ENCODE measurements at regions not wholly inside any gene's neighbourhood (a gene's known extent, or its start where the extent isn't known, plus 50 kb on each side); places are given as distances from the start of the nearest gene placed in this dataset.

- DNase-seq: no peak
- WGBS (ENCODE audit: extremely low coverage, insufficient coverage, insufficient read length): no CpG with 5 or more reads among the region's 2 CpGs
- no peak overlapping the region for H3K9ac ChIP-seq (ENCODE audit: low read length)
- H4K91ac ChIP-seq (ENCODE audit: low read depth, low read length): no peak overlapping the region
- H2AFZ ChIP-seq (ENCODE audit: insufficient read depth, low read length, poor library complexity): no peak overlapping the region
- no peak overlapping the region for H4K8ac ChIP-seq (ENCODE audit: low read depth, low read length)
- no peak overlapping the region for H2BK12ac ChIP-seq (ENCODE audit: low read length)
- no peak overlapping the region for H2AK5ac ChIP-seq (ENCODE audit: low read length)
- H3K18ac ChIP-seq (ENCODE audit: low read length): no peak overlapping the region
- no peak overlapping the region for H2BK5ac ChIP-seq (ENCODE audit: low read depth, low read length, poor library complexity)
- no peaks in the 10 kb centered on the region for H3K27me3 ChIP-seq (ENCODE audit: insufficient read depth, low read length)
- no peaks in the 10 kb centered on the region for H3K9me3 ChIP-seq (ENCODE audit: insufficient read depth, low read depth, low read length)
- no peak overlapping the region for H3K23ac ChIP-seq (ENCODE audit: low read length)
- H4K12ac ChIP-seq (ENCODE audit: low read depth, low read length): no peak overlapping the region
- H3K4me3 ChIP-seq (ENCODE audit: low read depth, low read length): no peak overlapping the region
- H3K4ac ChIP-seq (ENCODE audit: low read depth, low read length): no peak overlapping the region
- no peak overlapping the region for H3K27ac ChIP-seq (ENCODE audit: low read depth, low read length)
- H3K79me2 ChIP-seq (ENCODE audit: control insufficient read depth, insufficient read depth, low read length, poor library complexity): no peaks in the 10 kb centered on the region
- no peaks in the 10 kb centered on the region for H3K36me3 ChIP-seq (ENCODE audit: control insufficient read depth in 1 of 2, insufficient read depth in 2 of 2, low read length in 2 of 2)
- H3K4me1 ChIP-seq (ENCODE audit: control insufficient read depth in 1 of 2, insufficient read depth in 2 of 2, low read length in 2 of 2): no peaks in the 10 kb centered on the region
- H3K14ac ChIP-seq (ENCODE audit: low read length): no peak overlapping the region
- no peak overlapping the region for H3K4me2 ChIP-seq (ENCODE audit: low read length)
- no peaks in the 10 kb centered on the region for H3K79me1 ChIP-seq (ENCODE audit: low read length)
- H2BK120ac ChIP-seq (ENCODE audit: insufficient read depth, low read length, poor library complexity): no peak overlapping the region
Measured at GRCh38 chr5:174831031-174831660, 106.8 kb downstream of the MSX2 start.

DNA sequence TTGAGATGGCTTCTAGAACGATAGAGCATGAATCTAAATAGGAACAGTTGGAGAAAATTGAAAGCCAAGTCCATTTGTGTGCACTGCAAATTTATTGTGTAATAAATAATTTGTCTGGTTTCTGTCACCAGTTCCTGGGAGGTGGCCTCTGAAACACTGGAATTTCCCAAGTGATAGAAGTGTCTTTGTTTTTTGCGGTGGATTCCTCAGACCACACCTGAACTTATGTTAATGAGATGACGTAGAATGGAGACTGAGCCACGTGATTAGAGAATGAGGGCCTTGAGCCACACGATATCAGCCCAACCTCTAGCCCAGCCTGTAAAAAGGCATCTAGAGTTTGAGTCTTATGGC lies 105.1 kb downstream of the MSX2 start:
- H2BK5ac ChIP-seq (ENCODE audit: low read depth, low read length, poor library complexity): no peak overlapping the region
- no peak overlapping the region for H3K14ac ChIP-seq (ENCODE audit: low read length)
- H3K4me2 ChIP-seq (ENCODE audit: low read length): no peak overlapping the region
- H3K4me3 ChIP-seq (ENCODE audit: low read depth, low read length): no peak overlapping the region
- H2BK120ac ChIP-seq (ENCODE audit: insufficient read depth, low read length, poor library complexity): no peak overlapping the region
- H3K23ac ChIP-seq (ENCODE audit: low read length): no peak overlapping the region
- no peak overlapping the region for H3K18ac ChIP-seq (ENCODE audit: low read length)
- no peak overlapping the region for H4K91ac ChIP-seq (ENCODE audit: low read depth, low read length)
- H2AK5ac ChIP-seq (ENCODE audit: low read length): no peak overlapping the region
- no CpG with 5 or more reads among the region's 5 CpGs for WGBS (ENCODE audit: extremely low coverage, insufficient coverage, insufficient read length)
- no peak overlapping the region for H2AFZ ChIP-seq (ENCODE audit: insufficient read depth, low read length, poor library complexity)
- H3K4ac ChIP-seq (ENCODE audit: low read depth, low read length): no peak overlapping the region
- no peaks in the 10 kb centered on the region for H3K9me3 ChIP-seq (ENCODE audit: insufficient read depth, low read depth, low read length)
- H4K12ac ChIP-seq (ENCODE audit: low read depth, low read length): no peak overlapping the region
- H4K8ac ChIP-seq (ENCODE audit: low read depth, low read length): no peak overlapping the region
- H3K36me3 ChIP-seq (ENCODE audit: control insufficient read depth in 1 of 2, insufficient read depth in 2 of 2, low read length in 2 of 2): no peaks in the 10 kb centered on the region
- H3K79me2 ChIP-seq (ENCODE audit: control insufficient read depth, insufficient read depth, low read length, poor library complexity): no peaks in the 10 kb centered on the region
- H3K9ac ChIP-seq (ENCODE audit: low read length): no peak overlapping the region
- no peak overlapping the region for H2BK12ac ChIP-seq (ENCODE audit: low read length)
- no peak overlapping the region for H3K27ac ChIP-seq (ENCODE audit: low read depth, low read length)
- H3K27me3 ChIP-seq (ENCODE audit: insufficient read depth, low read length): no peaks in the 10 kb centered on the region
- H3K4me1 ChIP-seq (ENCODE audit: control insufficient read depth in 1 of 2, insufficient read depth in 2 of 2, low read length in 2 of 2): no peaks in the 10 kb centered on the region
- DNase-seq: no peak
- H3K79me1 ChIP-seq (ENCODE audit: low read length): no peaks in the 10 kb centered on the region

- no peak overlapping the region for H2BK5ac ChIP-seq (ENCODE audit: low read depth, low read length, poor library complexity)
- H3K36me3 ChIP-seq (ENCODE audit: control insufficient read depth in 1 of 2, insufficient read depth in 2 of 2, low read length in 2 of 2): no peaks in the 10 kb centered on the region
- WGBS (ENCODE audit: extremely low coverage, insufficient coverage, insufficient read length): no CpG with 5 or more reads among the region's 10 CpGs
- H2BK120ac ChIP-seq (ENCODE audit: insufficient read depth, low read length, poor library complexity): no peak overlapping the region
- H3K79me2 ChIP-seq (ENCODE audit: control insufficient read depth, insufficient read depth, low read length, poor library complexity): no peaks in the 10 kb centered on the region
- H3K79me1 ChIP-seq (ENCODE audit: low read length): no peaks in the 10 kb centered on the region
- H4K8ac ChIP-seq (ENCODE audit: low read depth, low read length): no peak overlapping the region
- no peak overlapping the region for H2AK5ac ChIP-seq (ENCODE audit: low read length)
- no peak overlapping the region for H2BK12ac ChIP-seq (ENCODE audit: low read length)
- H3K4me3 ChIP-seq (ENCODE audit: low read depth, low read length): no peak overlapping the region
- no peak overlapping the region for H4K91ac ChIP-seq (ENCODE audit: low read depth, low read length)
- no peak overlapping the region for H3K27ac ChIP-seq (ENCODE audit: low read depth, low read length)
- no peak for DNase-seq
- H3K14ac ChIP-seq (ENCODE audit: low read length): no peak overlapping the region
- no peak overlapping the region for H4K12ac ChIP-seq (ENCODE audit: low read depth, low read length)
- H2AFZ ChIP-seq (ENCODE audit: insufficient read depth, low read length, poor library complexity): no peak overlapping the region
- H3K4me1 ChIP-seq (ENCODE audit: control insufficient read depth in 1 of 2, insufficient read depth in 2 of 2, low read length in 2 of 2): no peaks in the 10 kb centered on the region
- H3K9ac ChIP-seq (ENCODE audit: low read length): no peak overlapping the region
- H3K18ac ChIP-seq (ENCODE audit: low read length): no peak overlapping the region
- H3K27me3 ChIP-seq (ENCODE audit: insufficient read depth, low read length): no peaks in the 10 kb centered on the region
- no peak overlapping the region for H3K4me2 ChIP-seq (ENCODE audit: low read length)
- H3K23ac ChIP-seq (ENCODE audit: low read length): no peak overlapping the region
- no peaks in the 10 kb centered on the region for H3K9me3 ChIP-seq (ENCODE audit: insufficient read depth, low read depth, low read length)
- no peak overlapping the region for H3K4ac ChIP-seq (ENCODE audit: low read depth, low read length)
Measured at GRCh38 chr5:174828804-174829510, 104.6 kb downstream of the MSX2 start.

DNA sequence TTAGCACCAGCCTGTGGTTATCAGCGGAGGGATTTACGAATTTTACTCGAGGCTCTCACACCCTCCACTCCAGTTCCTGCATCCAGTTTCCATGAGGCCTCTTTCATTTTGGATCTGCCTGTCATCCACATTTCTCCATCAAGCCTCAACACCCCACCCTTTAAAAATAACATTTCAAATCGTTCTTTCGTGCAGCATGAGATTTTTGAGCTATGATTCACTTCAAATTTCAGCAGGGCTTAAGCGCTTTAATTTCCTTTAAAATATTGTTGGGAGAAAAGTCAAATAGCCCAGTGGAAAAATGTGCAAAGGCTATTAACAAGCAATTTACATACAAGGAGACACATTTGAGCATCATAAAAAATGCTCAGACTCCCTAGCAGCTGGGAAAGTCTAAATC lies 103.2 kb downstream of the MSX2 start:
- WGBS (ENCODE audit: extremely low coverage, insufficient coverage, insufficient read length): 100% methylated on average over 1 of the region's 6 CpGs
- no peak overlapping the region for H2AFZ ChIP-seq (ENCODE audit: insufficient read depth, low read length, poor library complexity)
- no peaks in the 10 kb centered on the region for H3K79me1 ChIP-seq (ENCODE audit: low read length)
- H3K23ac ChIP-seq (ENCODE audit: low read length): no peak overlapping the region
- H3K36me3 ChIP-seq (ENCODE audit: control insufficient read depth in 1 of 2, insufficient read depth in 2 of 2, low read length in 2 of 2): no peaks in the 10 kb centered on the region
- no peaks in the 10 kb centered on the region for H3K4me1 ChIP-seq (ENCODE audit: control insufficient read depth in 1 of 2, insufficient read depth in 2 of 2, low read length in 2 of 2)
- H3K4me2 ChIP-seq (ENCODE audit: low read length): no peak overlapping the region
- H2BK120ac ChIP-seq (ENCODE audit: insufficient read depth, low read length, poor library complexity): no peak overlapping the region
- H4K91ac ChIP-seq (ENCODE audit: low read depth, low read length): no peak overlapping the region
- no peak for DNase-seq
- no peak overlapping the region for H3K27ac ChIP-seq (ENCODE audit: low read depth, low read length)
- H3K9ac ChIP-seq (ENCODE audit: low read length): no peak overlapping the region
- no peak overlapping the region for H2BK5ac ChIP-seq (ENCODE audit: low read depth, low read length, poor library complexity)
- no peak overlapping the region for H3K4ac ChIP-seq (ENCODE audit: low read depth, low read length)
- H2AK5ac ChIP-seq (ENCODE audit: low read length): no peak overlapping the region
- H3K14ac ChIP-seq (ENCODE audit: low read length): no peak overlapping the region
- no peak overlapping the region for H3K18ac ChIP-seq (ENCODE audit: low read length)
- H3K4me3 ChIP-seq (ENCODE audit: low read depth, low read length): no peak overlapping the region
- H4K8ac ChIP-seq (ENCODE audit: low read depth, low read length): no peak overlapping the region
- H4K12ac ChIP-seq (ENCODE audit: low read depth, low read length): no peak overlapping the region
- no peak overlapping the region for H2BK12ac ChIP-seq (ENCODE audit: low read length)
- no peaks in the 10 kb centered on the region for H3K27me3 ChIP-seq (ENCODE audit: insufficient read depth, low read length)
- no peaks in the 10 kb centered on the region for H3K9me3 ChIP-seq (ENCODE audit: insufficient read depth, low read depth, low read length)
- no peaks in the 10 kb centered on the region for H3K79me2 ChIP-seq (ENCODE audit: control insufficient read depth, insufficient read depth, low read length, poor library complexity)
